Activated T-cell treated with anti-CD3 and anti-CD28 coated beads, Interleukin-2, amount 50 U/mL, for 4 hours (primary cell): ENCODE measurements at regions not wholly inside any gene's neighbourhood (a gene's known extent, or its start where the extent isn't known, plus 50 kb on each side); places are given as distances from the start of the nearest gene placed in this dataset.

Source experiments
- ATAC-seq, 2 donors: fragments of 200-7000 bp; cut with Tn5 transposase; one replicate each; pipeline ENCODE4 v1.10.0; 2021
- DNase-seq: peaks from one replicate; pipeline ENCODE4 v3.0.0-alpha.2; 2020
- H3K27me3 Mint-ChIP-seq: one replicate; pipeline ENCODE4 v1.8.0; 2021; ENCODE audit warnings: low read depth, mixed read lengths
- H3K36me3 Mint-ChIP-seq: one replicate; pipeline ENCODE4 v1.8.0; 2022; ENCODE audit warnings: mixed read lengths; ENCODE audit not compliant: insufficient read depth
- H3K4me1 Mint-ChIP-seq: one replicate; pipeline ENCODE4 v1.8.0; 2021; ENCODE audit warnings: low read depth, mixed read lengths
- H3K4me3 Mint-ChIP-seq: one replicate; pipeline ENCODE4 v1.8.0; 2021; ENCODE audit warnings: mild to moderate bottlenecking, moderate library complexity, mixed read lengths
- H3K9me3 Mint-ChIP-seq: one replicate; pipeline ENCODE4 v1.8.0; 2021; ENCODE audit warnings: mixed read lengths

DNA sequence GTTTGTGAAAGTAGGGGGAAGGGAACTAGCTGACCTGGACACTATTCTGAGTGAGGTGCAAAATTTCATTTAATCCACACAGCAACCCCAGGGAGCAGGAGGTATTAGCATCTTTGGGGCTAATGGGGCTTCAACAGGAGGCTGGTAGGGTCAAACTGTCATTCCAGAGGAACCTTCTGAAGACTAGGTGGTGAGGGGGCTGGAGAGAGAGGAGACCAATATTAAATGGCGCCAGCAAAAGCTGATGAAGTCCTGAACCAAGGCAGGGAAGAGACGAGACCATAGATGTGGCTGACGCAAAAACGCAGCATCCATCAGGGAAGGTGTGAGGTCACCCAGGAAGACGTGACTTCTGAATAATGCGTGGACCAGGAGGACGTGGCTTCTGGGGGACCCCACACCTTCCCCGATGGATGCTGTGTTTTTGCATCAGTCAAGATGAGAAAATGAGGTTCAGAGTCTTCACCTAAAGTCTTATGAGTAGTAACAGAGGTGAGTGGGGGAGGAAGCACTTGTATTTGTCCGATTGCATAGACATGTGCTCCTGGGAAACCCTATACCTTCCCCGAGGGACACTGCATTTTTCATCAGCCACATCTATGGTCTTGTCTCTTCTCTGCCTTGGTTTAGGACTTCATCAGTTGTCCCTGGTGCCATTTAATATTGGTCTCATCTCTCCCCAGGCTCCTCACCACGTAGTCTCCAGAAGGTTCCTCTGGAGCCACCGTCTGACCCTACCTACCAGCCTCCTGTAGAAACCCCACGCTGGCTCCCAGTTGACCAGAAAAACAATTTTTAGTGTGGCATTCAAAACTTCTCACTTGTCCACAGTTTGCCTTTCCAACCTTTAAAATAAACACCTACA, 188.6 kb downstream of the MYCN start:
- ATAC-seq (no peak), DNase-seq (no peak)
- no peaks in the 10 kb centered on the region for H3K4me1 Mint-ChIP-seq
- no peak overlapping the region for H3K4me3 Mint-ChIP-seq
- H3K36me3 Mint-ChIP-seq, result no peaks in the 10 kb centered on the region
- peaks cover 5% of the 10 kb centered on the region for H3K27me3 Mint-ChIP-seq
- no peaks in the 10 kb centered on the region for H3K9me3 Mint-ChIP-seq

DNA sequence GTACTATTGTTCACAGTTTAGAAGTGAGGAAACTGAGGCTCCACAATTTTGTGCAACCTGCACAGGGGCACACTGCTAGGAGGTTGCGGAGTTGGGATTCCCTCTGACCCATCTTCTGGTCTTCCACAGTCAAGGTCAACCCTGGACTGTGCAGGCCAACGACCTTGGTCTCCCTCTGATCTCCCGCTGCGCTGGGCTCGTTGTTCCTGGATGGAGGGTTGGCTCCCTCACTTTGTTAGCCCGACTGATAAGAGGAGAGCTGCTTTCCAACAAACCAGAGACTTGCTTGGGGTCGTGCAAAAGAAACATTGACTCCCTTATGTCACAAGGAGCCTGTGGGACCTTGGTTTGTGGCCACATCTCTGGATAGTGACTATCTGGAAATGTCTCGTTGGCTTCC, 187.6 kb downstream of the MYCN start:
- no peaks in the 10 kb centered on the region for H3K36me3 Mint-ChIP-seq
- DNase-seq (no peak), ATAC-seq (no peak)
- H3K27me3 Mint-ChIP-seq, result peaks cover 5% of the 10 kb centered on the region
- H3K4me3 Mint-ChIP-seq, result no peak overlapping the region
- no peaks in the 10 kb centered on the region for H3K4me1 Mint-ChIP-seq
- H3K9me3 Mint-ChIP-seq, result no peaks in the 10 kb centered on the region

DNA sequence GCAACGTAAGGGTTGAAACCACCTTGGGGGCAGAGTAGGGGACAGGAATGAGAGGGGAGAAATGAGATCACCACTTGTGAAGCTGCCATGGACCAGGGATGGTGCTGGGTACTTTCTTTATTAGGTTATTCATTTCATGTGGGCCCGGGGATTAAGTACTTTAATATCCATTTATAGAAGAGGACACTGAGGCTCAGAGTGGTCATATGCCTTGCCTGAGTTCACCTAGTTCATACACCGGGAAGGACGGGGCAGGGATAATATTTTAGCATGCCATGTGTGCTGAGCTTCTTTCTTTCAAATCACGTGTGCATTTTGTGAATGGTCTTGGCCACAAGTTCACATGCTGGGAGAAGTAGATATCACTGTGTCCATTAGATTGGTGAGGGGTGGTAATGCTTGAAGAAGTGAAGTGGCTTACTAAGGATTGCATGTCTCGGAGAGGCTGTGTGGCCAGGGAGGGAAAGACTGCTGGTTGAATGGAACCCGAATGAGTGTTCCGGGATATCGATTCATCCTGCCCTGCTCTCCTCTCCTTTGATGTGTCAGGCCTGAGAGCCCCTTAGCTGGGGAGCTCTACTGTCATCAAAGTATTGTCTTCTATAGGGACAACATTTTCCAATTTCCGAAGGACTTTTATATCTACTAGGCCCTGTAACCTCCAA, 187.1 kb downstream of the MYCN start:
- no peak for ATAC-seq
- no peak for DNase-seq
- Mint-ChIP-seq H3K27me3 (peaks cover 5% of the 10 kb centered on the region), H3K9me3 (no peaks in the 10 kb centered on the region), H3K36me3 (no peaks in the 10 kb centered on the region), H3K4me1 (no peaks in the 10 kb centered on the region), H3K4me3 (no peak overlapping the region)

DNA sequence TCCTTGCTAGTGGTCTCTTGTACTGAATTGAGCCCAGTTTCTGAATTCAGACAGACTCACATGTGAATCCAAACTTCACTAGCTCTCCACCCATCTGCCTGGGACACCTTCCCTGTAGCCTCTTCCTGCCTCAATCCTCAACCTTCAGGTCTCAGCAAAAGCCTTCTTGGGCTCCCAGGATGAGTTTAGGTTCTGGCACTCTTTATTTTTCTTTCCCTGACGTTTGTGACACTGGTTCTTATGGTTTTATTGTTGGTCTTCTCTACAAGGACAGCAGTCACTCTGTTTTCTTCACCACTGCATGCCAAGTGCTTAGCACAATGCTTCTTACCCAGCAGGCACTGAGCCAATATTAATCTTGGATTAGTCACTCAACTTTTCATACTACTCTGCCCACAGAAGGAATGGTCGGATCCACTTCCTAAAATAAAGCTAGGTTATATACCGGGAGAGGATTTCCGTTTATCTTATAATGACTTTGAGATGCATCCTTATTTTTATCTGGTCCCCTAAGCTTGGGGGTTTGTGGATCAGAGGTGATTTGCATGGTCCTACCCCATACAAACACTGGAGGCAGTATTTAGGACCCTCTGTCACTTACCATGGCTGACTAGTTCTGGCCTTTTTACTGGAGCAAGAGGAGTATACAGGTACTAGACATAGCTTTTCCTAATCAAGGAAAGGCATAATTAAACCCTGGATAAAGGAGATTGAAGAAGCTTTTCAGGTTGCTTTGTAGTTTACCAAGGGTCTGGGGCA, 186.3 kb downstream of the MYCN start:
- H3K9me3 Mint-ChIP-seq, result no peaks in the 10 kb centered on the region
- peaks cover 5% of the 10 kb centered on the region for H3K27me3 Mint-ChIP-seq
- no peaks in the 10 kb centered on the region for H3K4me1 Mint-ChIP-seq
- DNase-seq, result no peak
- no peak overlapping the region for H3K4me3 Mint-ChIP-seq
- no peak for ATAC-seq
- no peaks in the 10 kb centered on the region for H3K36me3 Mint-ChIP-seq

DNA sequence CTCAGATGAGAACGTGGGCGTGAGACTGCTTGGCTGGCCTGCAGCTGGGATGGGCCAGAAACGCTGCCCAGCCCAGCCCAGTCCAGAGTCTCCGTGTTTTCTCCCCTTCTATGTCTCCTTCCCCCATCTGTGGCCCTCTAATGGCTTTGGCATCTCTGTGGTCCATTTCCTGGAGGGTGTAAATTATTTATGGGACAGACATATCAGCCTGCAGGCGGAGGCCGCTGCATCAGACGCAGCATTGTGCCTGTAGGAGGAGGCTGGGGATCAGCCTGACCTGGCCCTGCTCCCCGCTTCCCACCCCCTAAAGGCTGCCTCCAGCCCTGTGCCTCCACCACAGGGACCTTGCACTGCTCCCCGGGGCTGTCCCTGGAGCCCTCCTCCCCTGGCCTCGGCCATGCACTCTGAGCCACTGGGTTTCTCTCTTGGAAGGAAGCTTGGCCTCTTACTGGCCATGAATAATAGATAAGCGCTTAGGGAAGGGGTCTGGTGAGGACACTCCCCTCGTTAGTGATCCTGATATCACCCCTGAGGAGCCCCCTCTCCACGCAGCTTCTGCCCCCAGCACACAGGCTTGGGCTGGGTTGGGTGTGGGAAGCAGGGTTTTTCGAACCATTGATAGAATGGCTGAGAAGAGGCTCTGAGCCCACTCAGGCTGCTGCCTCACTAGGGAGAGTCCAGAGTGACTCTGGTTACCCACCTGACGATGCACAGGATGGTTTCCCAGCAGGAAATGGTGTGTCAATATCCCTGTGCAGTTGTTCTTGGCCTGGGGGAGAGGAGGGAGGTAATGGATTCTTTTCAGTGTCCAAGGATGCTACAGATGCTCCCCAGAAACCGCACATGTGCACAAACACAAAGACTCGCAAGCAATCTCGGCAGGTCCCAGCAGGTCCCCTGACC, 185.5 kb downstream of the MYCN start:
- Mint-ChIP-seq H3K4me1 (no peaks in the 10 kb centered on the region), H3K36me3 (no peaks in the 10 kb centered on the region), H3K4me3 (no peak overlapping the region), H3K9me3 (peaks cover 5% of the 10 kb centered on the region), H3K27me3 (peaks cover 5% of the 10 kb centered on the region)
- ATAC-seq (no peak), DNase-seq (no peak)

DNA sequence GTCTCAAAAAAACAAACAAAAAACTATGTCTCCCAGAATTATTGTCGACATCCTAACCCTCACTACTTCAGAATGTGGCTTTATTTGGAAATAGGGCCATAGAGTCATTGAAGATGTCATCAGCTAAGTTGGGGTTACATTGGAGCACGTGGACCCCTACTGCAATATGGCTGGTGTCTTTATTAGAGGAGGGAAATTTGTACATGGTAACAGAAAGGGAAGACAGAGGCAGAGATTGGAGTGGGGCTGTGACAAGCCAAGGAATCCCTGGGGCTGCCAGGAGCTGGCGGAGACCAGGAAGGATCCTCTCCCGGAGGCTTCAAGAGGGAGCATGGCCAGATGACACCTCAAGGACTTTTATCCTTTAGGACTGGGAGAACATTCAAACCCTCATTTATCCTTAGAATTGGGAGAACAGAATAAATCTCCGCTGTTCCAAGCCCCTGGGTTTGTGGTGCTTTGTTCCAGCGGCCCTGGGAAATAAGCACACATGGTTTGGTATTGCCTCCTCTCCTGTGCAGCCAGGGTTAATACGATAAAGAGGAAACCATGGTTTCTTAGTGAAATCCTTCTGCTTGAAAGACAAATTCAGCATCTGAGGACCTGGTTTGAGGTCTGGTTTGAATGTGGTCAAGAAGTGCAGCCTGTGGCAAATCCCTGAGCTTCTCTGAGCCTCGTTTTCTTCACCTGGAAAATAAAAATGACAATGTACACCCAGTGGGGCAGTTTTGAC, 184.7 kb downstream of the MYCN start:
- DNase-seq (no peak), ATAC-seq (no peak)
- H3K9me3 Mint-ChIP-seq, result peaks cover 5% of the 10 kb centered on the region
- H3K4me3 Mint-ChIP-seq, result no peak overlapping the region
- no peaks in the 10 kb centered on the region for H3K36me3 Mint-ChIP-seq
- H3K4me1 Mint-ChIP-seq, result no peaks in the 10 kb centered on the region
- peaks cover 5% of the 10 kb centered on the region for H3K27me3 Mint-ChIP-seq

DNA sequence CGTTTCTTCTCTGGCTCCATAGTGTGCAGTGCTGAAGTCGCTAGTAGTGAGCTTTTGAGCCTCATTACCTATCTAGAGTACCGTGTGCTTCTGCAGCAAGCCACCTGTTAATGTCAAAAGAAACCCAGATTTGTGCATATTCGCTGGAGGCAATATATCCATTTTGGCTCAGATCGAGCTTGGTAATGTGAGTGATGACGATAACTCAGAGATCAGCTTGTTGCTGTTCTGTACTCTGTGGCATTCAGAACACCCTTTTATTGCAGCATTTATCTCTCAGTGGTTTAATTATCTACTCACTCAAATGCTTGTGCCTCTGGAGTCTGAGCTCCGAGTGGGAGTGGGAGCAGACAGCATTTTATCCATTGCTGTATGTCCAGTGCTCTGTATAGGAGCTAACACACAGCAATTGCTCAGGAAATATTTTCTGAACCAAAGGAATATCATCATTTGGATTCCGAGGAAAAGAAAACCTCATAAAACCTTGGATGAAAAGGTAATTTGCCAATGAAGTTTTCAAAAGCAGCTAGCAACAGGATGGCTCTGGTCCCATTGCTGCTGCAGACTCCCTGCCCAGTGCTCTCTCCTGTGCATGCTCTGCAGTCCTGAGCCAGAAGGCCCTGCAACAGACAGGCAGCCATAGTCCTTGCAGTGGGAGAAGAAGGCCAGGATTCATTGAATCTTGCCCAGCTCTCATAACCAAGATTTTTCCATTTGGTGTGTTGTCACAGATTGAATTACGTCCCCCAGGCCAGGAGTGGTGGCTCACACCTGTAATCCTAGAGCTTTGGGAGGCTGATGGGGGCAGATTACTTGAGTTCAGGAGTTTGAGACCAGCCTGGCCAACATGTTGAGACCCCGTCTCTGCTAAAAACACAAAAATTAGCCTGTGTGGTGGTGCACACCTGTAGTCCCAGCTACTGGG, 183.8 kb downstream of the MYCN start:
- H3K9me3 Mint-ChIP-seq, result peaks cover 5% of the 10 kb centered on the region
- DNase-seq (no peak), ATAC-seq (no peak)
- H3K36me3 Mint-ChIP-seq, result no peaks in the 10 kb centered on the region
- no peaks in the 10 kb centered on the region for H3K4me1 Mint-ChIP-seq
- peaks cover 5% of the 10 kb centered on the region for H3K27me3 Mint-ChIP-seq
- no peak overlapping the region for H3K4me3 Mint-ChIP-seq

DNA sequence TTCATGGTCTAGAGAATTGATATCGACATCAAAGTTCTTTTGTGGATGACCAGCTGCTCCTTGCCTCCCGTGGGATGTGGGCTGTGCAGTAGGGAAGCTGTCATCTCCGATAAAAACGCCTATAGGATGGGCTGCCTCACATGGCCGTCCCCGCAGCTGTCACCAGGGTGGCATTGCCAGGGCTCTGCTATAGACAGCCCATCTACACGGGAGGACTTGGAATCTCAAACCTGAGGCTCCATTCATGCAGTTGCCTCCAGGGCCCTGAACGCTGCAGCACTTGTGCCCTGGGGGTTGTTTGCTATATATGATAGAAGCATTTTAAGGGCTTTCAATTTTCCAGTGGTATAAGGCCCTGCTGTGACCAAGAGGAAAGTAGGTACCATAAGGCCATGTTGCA, 183.1 kb downstream of the MYCN start:
- Mint-ChIP-seq H3K9me3 (peaks cover 5% of the 10 kb centered on the region), H3K27me3 (peaks cover 5% of the 10 kb centered on the region), H3K36me3 (no peaks in the 10 kb centered on the region), H3K4me3 (no peak overlapping the region), H3K4me1 (no peaks in the 10 kb centered on the region)
- ATAC-seq, result no peak
- DNase-seq, result no peak

DNA sequence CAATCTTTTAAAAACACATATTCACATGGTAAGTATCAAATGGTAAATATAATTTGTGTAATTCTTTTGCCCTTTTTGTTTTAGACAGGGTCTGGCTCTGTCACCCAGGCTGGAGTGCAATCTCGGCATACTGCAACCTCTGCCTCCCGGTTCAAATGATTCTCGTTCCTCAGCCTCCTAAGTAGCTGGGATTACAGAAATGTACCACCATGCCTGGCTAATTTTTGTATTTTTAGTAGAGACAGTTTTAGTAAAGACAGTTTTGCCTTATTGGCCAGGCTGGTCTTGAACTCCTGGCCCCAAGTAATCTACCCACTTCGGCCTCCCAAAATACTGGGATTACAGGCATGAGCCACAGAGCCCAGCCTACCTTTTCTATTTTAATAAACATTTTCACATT, 182.2 kb downstream of the MYCN start:
- H3K4me1 Mint-ChIP-seq, result no peaks in the 10 kb centered on the region
- no peaks in the 10 kb centered on the region for H3K36me3 Mint-ChIP-seq
- H3K27me3 Mint-ChIP-seq, result peaks cover 5% of the 10 kb centered on the region
- ATAC-seq (no peak), DNase-seq (no peak)
- peaks cover 5% of the 10 kb centered on the region for H3K9me3 Mint-ChIP-seq
- no peak overlapping the region for H3K4me3 Mint-ChIP-seq

DNA sequence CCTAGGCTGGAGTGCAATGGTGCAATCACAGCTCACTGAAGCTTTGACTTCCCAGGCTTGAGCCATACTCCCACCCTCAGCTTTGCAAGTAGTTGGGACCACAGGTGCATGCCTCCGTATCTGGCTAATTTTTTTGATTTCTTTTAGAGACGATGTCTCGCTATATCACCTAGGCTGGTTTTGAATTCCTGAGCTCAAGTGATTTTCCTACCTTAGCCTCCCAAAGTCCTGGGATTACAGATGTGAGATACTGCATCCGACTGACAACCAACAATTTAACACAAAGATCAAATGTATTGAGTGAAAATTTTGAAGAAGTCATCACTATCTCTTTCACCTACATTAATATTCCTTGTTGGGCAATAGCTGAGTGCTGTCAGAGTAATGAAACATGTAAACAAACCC, 181.6 kb downstream of the MYCN start:
- no peaks in the 10 kb centered on the region for H3K4me1 Mint-ChIP-seq
- peaks cover under 1% of the 10 kb centered on the region for H3K27me3 Mint-ChIP-seq
- H3K9me3 Mint-ChIP-seq, result peaks cover 5% of the 10 kb centered on the region
- no peaks in the 10 kb centered on the region for H3K36me3 Mint-ChIP-seq
- ATAC-seq, result no peak
- DNase-seq, result no peak
- no peak overlapping the region for H3K4me3 Mint-ChIP-seq

DNA sequence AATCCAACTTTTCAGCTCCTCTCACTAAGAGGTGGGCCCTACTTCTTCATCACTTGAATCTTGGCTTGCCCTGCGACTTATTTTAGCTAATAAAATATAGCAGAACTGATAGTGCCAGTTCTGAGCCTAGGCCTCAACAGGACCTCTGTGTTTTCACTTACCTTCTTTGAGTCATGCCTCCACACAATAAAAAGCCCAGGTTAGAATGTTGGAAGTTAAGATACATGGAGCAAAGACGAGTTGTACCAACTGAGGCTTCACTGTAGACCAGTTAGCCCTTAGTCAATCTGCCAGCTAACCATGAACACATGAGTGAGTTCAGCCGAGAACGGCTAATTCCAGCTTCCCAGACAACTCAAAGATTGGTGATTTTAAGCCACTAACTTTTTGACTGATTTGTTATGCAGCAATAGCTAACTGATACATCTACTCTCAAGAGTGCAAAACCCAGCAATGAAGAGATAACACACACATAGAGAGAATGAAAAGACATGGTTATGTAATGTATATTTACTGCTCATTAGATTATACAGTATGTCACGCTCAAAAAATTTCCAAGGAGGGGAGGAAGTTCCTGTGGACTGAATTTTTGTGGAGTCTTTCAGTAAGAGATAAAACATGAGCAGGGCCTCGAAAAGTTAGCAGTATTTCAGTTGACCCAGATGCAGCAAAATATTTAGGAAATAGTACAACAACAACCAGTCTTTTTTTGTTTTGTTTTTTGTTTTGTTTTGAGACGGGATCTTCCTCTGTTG, 181.1 kb downstream of the MYCN start:
- H3K27me3 Mint-ChIP-seq, result no peaks in the 10 kb centered on the region
- ATAC-seq, result no peak
- H3K36me3 Mint-ChIP-seq, result no peaks in the 10 kb centered on the region
- no peaks in the 10 kb centered on the region for H3K4me1 Mint-ChIP-seq
- no peak overlapping the region for H3K4me3 Mint-ChIP-seq
- DNase-seq, result no peak
- H3K9me3 Mint-ChIP-seq, result peaks cover 5% of the 10 kb centered on the region

DNA sequence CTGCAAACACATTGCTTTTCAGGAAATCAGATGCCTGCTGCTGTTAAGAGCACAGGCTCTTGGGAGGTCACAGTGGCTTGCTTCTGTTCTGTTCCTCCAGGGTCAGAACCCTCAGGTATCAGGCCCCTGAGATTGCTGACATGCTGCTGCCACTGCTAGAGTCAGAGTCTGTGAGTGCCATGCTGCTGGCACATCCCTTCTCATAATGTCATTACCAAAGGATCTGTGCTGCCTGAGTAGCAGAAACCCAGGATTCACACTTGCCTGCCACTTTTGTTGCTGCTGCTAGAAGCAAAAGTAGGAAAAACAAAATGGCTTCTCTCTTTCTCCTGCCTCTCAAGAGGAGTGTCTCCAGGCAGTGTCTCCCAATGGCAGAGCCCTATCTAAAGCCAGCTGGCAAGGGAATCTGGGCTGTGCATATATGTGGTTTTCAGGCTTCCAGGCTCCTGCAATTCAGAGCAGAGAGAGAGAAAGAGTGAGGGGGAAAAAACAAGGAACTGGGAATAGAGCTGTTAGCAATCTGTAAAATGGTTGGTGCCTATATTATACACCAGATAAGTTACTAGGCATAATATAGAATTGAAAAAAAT, 180.3 kb downstream of the MYCN start:
- ATAC-seq, result no peak
- no peaks in the 10 kb centered on the region for H3K27me3 Mint-ChIP-seq
- H3K36me3 Mint-ChIP-seq, result no peaks in the 10 kb centered on the region

More for the DNA sequence above, 180.3 kb downstream of the MYCN start:
- Mint-ChIP-seq H3K4me1 (no peaks in the 10 kb centered on the region), H3K4me3 (no peak overlapping the region), H3K9me3 (peaks cover 5% of the 10 kb centered on the region)
- no peak for DNase-seq
